Heart left ventricle (tissue), 16 donors: ENCODE measurements at regions not wholly inside any gene's neighbourhood (a gene's known extent, or its start where the extent isn't known, plus 50 kb on each side); places are given as distances from the start of the nearest gene placed in this dataset.

Experiments
- ATAC-seq, 4 donors: fragments of 200-7000 bp; cut with Tn5 transposase; one replicate each; pipeline ENCODE4 v1.9.1; 2020 to 2022; ENCODE audit warnings: moderate library complexity in 4 of 4, mild to moderate bottlenecking in 3 of 4, moderate number of reproducible peaks in 1 of 4
- DNase-seq, 5 donors: peaks; one replicate each; pipeline ENCODE4 v3.0.0-alpha.2; 2020
- H3K27ac ChIP-seq, 12 donors: fragments of 200-600 bp; sonication (generic) in 4 of 12; one replicate each; pipeline versions ENCODE4 v1.5.0 to v1.8.0; 2016 to 2022; ENCODE audit warnings: mild to moderate bottlenecking in 2 of 12
- H3K27me3 ChIP-seq, 9 donors: fragments of 200-600 bp; sonication (generic) in 2 of 9; one replicate each; pipeline versions ENCODE4 v1.5.1 to v1.8.0; 2016 to 2022; ENCODE audit warnings: mild to moderate bottlenecking in 3 of 9
- H3K36me3 ChIP-seq, 9 donors: fragments of 200-600 bp; sonication (generic) in 2 of 9; one replicate each; pipeline versions ENCODE4 v1.5.0 to v1.8.0; 2018 to 2022; ENCODE audit warnings: mild to moderate bottlenecking in 2 of 9
- H3K4me1 ChIP-seq, 12 donors: fragments of 200-600 bp; sonication (generic) in 4 of 12; one replicate each; pipeline versions ENCODE4 v1.5.0 to v1.8.0; 2016 to 2022; ENCODE audit warnings: mild to moderate bottlenecking in 3 of 12
- H3K4me3 ChIP-seq, 12 donors: fragments of 200-600 bp; sonication (generic) in 4 of 12; one replicate each; pipeline versions ENCODE4 v1.5.0 to v1.8.0; 2017 to 2022; ENCODE audit warnings: mild to moderate bottlenecking in 9 of 12, moderate library complexity in 4 of 12
- H3K9me3 ChIP-seq, 12 donors: fragments of 200-600 bp; sonication (generic) in 4 of 12; one replicate each; pipeline versions ENCODE4 v1.5.0 to v1.8.0; 2016 to 2022; ENCODE audit warnings: mild to moderate bottlenecking in 1 of 12
- POLR2A ChIP-seq, 2 donors: fragments of 450-650 bp; IDR thresholded peaks; one replicate each; pipeline ENCODE4 v1.6.1; 2017; ENCODE audit warnings: antibody characterized with exemption in 2 of 2, mild to moderate bottlenecking in 2 of 2, moderate library complexity in 2 of 2
- WGBS, 4 donors: extraction: QIAGEN DNeasy Blood & Tissue Kit in 2 of 4; methylation state at CpG; one replicate each; pipeline versions ENCODE4 v1.1.5 to v1.1.7; 2013 to 2018; 5-methylcytosine and 5-hydroxymethylcytosine counted together
- intact Hi-C, 10 donors: fragments of 100-400 bp; cut with DNase I; formaldehyde crosslinking; loops; one replicate each; pipeline versions ENCODE4 v1.11.1 to v1.14.2; 2022
- TF ChIP-seq, protein P1 (sequence below), 12 donors: fragments of 200-600 bp; sonication (generic) in 4 of 12; IDR thresholded peaks; one replicate each; pipeline versions ENCODE4 v1.5.0 to v1.8.0; 2018 to 2022; ENCODE audit warnings: antibody characterized with exemption in 12 of 12, mild to moderate bottlenecking in 5 of 12
- donor health status: ischemic (EF 13 %, LVEDD 7.1; RV severe dilation, severe dysfunction).
- donor health status: healthy with polysubstance abuse.
- donor health status: DM: no; HTN: yes; CAD: no.
- donor health status: DM: no; HTN: no; CAD: no.
- donor health status: ischemic (EF 25% LVEDD 6.9; RV normal size, moderate dysfunction).
- donor health status: ischemic (EF 25% LVEDD 5.7; RV mildly dilated, moderate dysfunction).
- donor health status: healthy.
- donor health status: DM: yes; HTN: yes; CAD: no.
- donor health status: ischemic (EF 35%, LVEDD 5.7; RV mildly dilated, moderate dysfunction).
- donor health status: nonischemic (EF 11% LVEDD 7.7; RV severe dilation, severe dysfunction).
- donor health status: DM: yes; HTN: yes; CAD: no.
- donor health status: PGD.
- donor health status: ischemic (EF 29% LVEDD 5.4; RV normal size, mild dysfunction).
- donor health status: nonischemic (EF 23%, LVEDD 6.1; RV moderate dilation, normal function).

DNA sequence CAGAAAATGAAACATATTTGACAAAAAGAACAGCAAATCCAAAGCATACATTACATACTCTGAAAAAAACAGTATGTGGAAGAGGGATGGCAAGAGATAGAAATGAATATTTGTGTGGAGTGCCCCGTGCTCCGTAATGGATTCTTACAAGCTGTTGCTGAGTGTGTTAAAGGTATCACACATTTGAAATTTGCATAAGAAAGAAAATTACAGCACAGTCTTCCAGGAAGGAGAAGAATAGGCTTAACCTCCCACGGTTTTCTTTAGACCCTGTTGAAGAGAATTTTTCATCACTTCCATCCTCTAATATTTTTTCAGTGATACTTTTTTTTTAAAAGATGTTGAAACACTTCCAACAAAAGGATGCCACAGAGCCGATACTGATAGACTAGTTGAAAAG is 1489.4 kb downstream of the RAPGEF2 start:
- DNase-seq (no peak), ATAC-seq (no peak)
- Histone ChIP-seq H3K27ac (no peak overlapping the region), H3K4me1 (no peaks in the 10 kb centered on the region), H3K9me3 (no peaks in the 10 kb centered on the region), H3K4me3 (no peak overlapping the region), H3K36me3 (no peaks in the 10 kb centered on the region), H3K27me3 (no peaks in the 10 kb centered on the region)
- 37 to 50% (median 42%) methylated on average over 4 of the region's 4 CpGs for WGBS, 4 donors
- no peak for TF ChIP-seq POLR2A (IDR thresholded peaks at IDR 0.05)
- TF ChIP-seq, protein P1, sequence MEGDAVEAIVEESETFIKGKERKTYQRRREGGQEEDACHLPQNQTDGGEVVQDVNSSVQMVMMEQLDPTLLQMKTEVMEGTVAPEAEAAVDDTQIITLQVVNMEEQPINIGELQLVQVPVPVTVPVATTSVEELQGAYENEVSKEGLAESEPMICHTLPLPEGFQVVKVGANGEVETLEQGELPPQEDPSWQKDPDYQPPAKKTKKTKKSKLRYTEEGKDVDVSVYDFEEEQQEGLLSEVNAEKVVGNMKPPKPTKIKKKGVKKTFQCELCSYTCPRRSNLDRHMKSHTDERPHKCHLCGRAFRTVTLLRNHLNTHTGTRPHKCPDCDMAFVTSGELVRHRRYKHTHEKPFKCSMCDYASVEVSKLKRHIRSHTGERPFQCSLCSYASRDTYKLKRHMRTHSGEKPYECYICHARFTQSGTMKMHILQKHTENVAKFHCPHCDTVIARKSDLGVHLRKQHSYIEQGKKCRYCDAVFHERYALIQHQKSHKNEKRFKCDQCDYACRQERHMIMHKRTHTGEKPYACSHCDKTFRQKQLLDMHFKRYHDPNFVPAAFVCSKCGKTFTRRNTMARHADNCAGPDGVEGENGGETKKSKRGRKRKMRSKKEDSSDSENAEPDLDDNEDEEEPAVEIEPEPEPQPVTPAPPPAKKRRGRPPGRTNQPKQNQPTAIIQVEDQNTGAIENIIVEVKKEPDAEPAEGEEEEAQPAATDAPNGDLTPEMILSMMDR (IDR thresholded peaks at IDR 0.05): no peak
- intact Hi-C loops: no loop called here

DNA sequence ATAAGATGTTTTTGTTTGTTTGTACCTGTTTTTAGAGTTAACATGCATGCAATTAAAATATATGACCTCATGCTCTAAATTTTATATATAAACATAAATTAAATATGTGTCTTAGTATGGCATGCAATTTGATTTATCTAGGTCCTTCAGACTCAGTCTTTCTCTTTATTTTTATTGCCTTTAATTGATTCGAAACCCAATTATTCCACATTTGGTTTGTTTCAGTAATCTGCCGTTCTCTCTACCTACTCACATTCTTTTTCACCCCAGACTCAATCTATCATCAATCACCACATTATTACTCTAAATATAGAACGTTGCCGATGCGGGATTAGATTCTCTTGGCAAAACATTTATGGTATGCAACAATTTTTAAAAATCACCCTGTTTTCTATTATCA is 1492.8 kb downstream of the RAPGEF2 start:
- Histone ChIP-seq H3K4me1 (no peaks in the 10 kb centered on the region), H3K36me3 (no peaks in the 10 kb centered on the region), H3K27ac (no peak overlapping the region), H3K27me3 (no peaks in the 10 kb centered on the region), H3K9me3 (no peaks in the 10 kb centered on the region), H3K4me3 (no peak overlapping the region)
- DNase-seq (no peak), ATAC-seq (no peak)
- intact Hi-C loops: no loop called here
- TF ChIP-seq, protein P1 (IDR thresholded peaks at IDR 0.05): no peak
- TF ChIP-seq POLR2A (IDR thresholded peaks at IDR 0.05): no peak
- WGBS, 4 donors: 60 to 87% (median 72%) methylated on average over 5 of the region's 5 CpGs

DNA sequence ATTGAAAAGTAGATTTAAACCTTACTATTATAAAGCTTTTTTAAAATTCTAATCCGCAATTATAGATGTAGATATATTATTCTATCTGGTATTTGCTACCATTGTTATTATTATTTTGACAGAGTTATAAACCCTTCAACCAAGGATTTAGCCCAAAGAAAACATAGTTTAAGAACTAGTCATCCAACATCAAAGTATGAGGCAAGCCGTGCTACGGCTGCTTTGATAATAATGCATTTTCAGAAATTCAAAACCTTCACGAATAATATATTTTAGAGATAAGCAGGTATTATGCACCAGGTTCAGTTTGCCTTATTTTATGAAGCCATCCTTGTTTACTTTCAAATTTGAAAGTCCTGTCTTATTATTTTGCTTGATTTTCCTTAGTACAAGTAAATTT is 1501.7 kb downstream of the RAPGEF2 start:
- Histone ChIP-seq H3K4me1 (no peaks in the 10 kb centered on the region), H3K27ac (no peak overlapping the region), H3K27me3 (no peaks in the 10 kb centered on the region), H3K36me3 (no peaks in the 10 kb centered on the region), H3K9me3 (peaks cover 0 to 7% (median 0%) of the 10 kb centered on the region in 12 donors), H3K4me3 (no peak overlapping the region)
- no peak for TF ChIP-seq POLR2A (IDR thresholded peaks at IDR 0.05)
- TF ChIP-seq, protein P1 (IDR thresholded peaks at IDR 0.05): no peak
- WGBS, 4 donors: 89 to 92% (median 90%) methylated on average over 4 of the region's 4 CpGs
- ATAC-seq: no peak
- intact Hi-C loops: no loop called here
- no peak for DNase-seq

DNA sequence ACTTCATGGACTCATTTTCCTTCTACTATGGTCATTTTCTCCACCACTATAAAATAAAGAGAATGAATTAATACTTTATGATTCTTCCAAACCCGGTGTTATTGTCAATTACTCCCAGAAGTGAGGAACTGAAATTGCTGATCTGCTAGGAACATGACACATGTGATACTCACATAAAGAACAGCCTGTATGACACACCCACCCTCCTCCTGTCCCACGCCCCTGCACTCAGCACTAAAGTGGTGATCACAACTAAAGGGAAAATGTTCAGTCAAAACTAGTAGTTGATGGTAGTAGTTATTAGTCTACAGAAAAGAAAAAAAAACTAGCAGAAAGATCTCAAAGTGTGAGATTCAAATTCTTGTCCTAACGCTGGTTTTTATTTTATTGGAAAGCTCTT is 1508.3 kb downstream of the RAPGEF2 start:
- DNase-seq (no peak), ATAC-seq (no peak)
- Histone ChIP-seq H3K36me3 (no peaks in the 10 kb centered on the region), H3K27ac (no peak overlapping the region), H3K4me1 (no peaks in the 10 kb centered on the region), H3K27me3 (no peaks in the 10 kb centered on the region), H3K4me3 (no peak overlapping the region), H3K9me3 (peaks cover 0 to 14% (median 0%) of the 10 kb centered on the region in 12 donors)
- TF ChIP-seq POLR2A (IDR thresholded peaks at IDR 0.05): no peak
- TF ChIP-seq, protein P1 (IDR thresholded peaks at IDR 0.05): no peak
- 70 to 77% (median 75%) methylated on average over 3 of the region's 3 CpGs for WGBS, 4 donors
- intact Hi-C loops: no loop called here
